Chondrocyte (in vitro differentiated cells): ENCODE measurements at regions not wholly inside any gene's neighbourhood (a gene's known extent, or its start where the extent isn't known, plus 50 kb on each side); places are given as distances from the start of the nearest gene placed in this dataset.
A peak's percentile ranks its signal among the peaks of the same experiment; 100 is the strongest.
"Not testable (repeated sequence)": the region's sequence is repeated elsewhere in the genome, so short reads cannot be mapped to it uniquely, and the experiment has no call there.

ENCODE experiments used
- DNase-seq: peaks from one replicate; pipeline ENCODE4 v3.0.0; 2021; ENCODE audit warnings: mixed read lengths, low spot score
- H3K27ac Mint-ChIP-seq: one replicate; pipeline ENCODE4 v1.8.0; 2021; ENCODE audit warnings: mild to moderate bottlenecking, moderate library complexity, mixed read lengths; ENCODE audit not compliant: unreplicated experiment
- H3K27me3 Mint-ChIP-seq: 2 replicates; pipeline ENCODE4 v1.8.0; 2021; ENCODE audit warnings: low read depth, mixed read lengths
- H3K36me3 Mint-ChIP-seq: 2 replicates; pipeline ENCODE4 v1.8.0; 2021; ENCODE audit warnings: low read depth, mixed read lengths
- H3K4me1 Mint-ChIP-seq: 2 replicates; pipeline ENCODE4 v1.8.0; 2021; ENCODE audit warnings: low read depth, mild to moderate bottlenecking, mixed read lengths
- H3K4me3 Mint-ChIP-seq: one replicate; pipeline ENCODE4 v1.8.0; 2021; ENCODE audit warnings: mild to moderate bottlenecking, moderate library complexity, mixed read lengths; ENCODE audit not compliant: unreplicated experiment
- H3K9me3 Mint-ChIP-seq: 2 replicates; pipeline ENCODE4 v1.8.0; 2021; ENCODE audit warnings: low read depth, mixed read lengths
- CTCF ChIP-seq: fragments of 200-600 bp; sonication (generic); IDR thresholded peaks from 2 replicates; pipeline ENCODE4 v1.5.0; 2021; ENCODE audit warnings: antibody characterized with exemption, mild to moderate bottlenecking, moderate library complexity

- no peak for TF ChIP-seq CTCF
- H3K27me3 Mint-ChIP-seq = peaks cover 19% of the 10 kb centered on the region
- H3K27ac Mint-ChIP-seq = no peak overlapping the region
- no peak overlapping the region for H3K4me3 Mint-ChIP-seq
- peaks cover 8% of the 10 kb centered on the region for H3K4me1 Mint-ChIP-seq
- H3K9me3 Mint-ChIP-seq = no peaks in the 10 kb centered on the region
- no peak for DNase-seq
- no peaks in the 10 kb centered on the region for H3K36me3 Mint-ChIP-seq
Measured at GRCh38 chr9:31393240-31393639, 991.2 kb upstream of the ACO1 start.

- Mint-ChIP-seq H3K9me3 (no peaks in the 10 kb centered on the region), H3K36me3 (no peaks in the 10 kb centered on the region), H3K27ac (no peak overlapping the region), H3K4me1 (peaks cover 8% of the 10 kb centered on the region), H3K27me3 (peaks cover 19% of the 10 kb centered on the region), H3K4me3 (no peak overlapping the region)
- no peak for TF ChIP-seq CTCF
- no peak for DNase-seq
Measured at GRCh38 chr9:31394015-31394473, 990.4 kb upstream of the ACO1 start.

GRCh38 chr9:31412081-31412480 is 972.4 kb upstream of the ACO1 start:
- no peak overlapping the region for H3K27ac Mint-ChIP-seq

GRCh38 chr9:31415164-31415563 is 969.3 kb upstream of the ACO1 start:
- DNase-seq = no peak
- H3K9me3 Mint-ChIP-seq = peaks cover 8% of the 10 kb centered on the region
- H3K27me3 Mint-ChIP-seq = no peaks in the 10 kb centered on the region
- no peaks in the 10 kb centered on the region for H3K36me3 Mint-ChIP-seq
- no peaks in the 10 kb centered on the region for H3K4me1 Mint-ChIP-seq
- H3K4me3 Mint-ChIP-seq = no peak overlapping the region
- no peak for TF ChIP-seq CTCF
- H3K27ac Mint-ChIP-seq = no peak overlapping the region

More at GRCh38 chr9:31412081-31412480, 972.4 kb upstream of the ACO1 start:
- peaks cover 10% of the 10 kb centered on the region for H3K9me3 Mint-ChIP-seq
- DNase-seq = no peak
- H3K4me3 Mint-ChIP-seq = no peak overlapping the region
- TF ChIP-seq CTCF = no peak
- no peaks in the 10 kb centered on the region for H3K4me1 Mint-ChIP-seq
- no peaks in the 10 kb centered on the region for H3K36me3 Mint-ChIP-seq
- H3K27me3 Mint-ChIP-seq = peaks cover 7% of the 10 kb centered on the region

GRCh38 chr9:31418419-31418818 is 966.0 kb upstream of the ACO1 start:
- Mint-ChIP-seq H3K9me3 (peaks cover 3% of the 10 kb centered on the region), H3K4me1 (no peaks in the 10 kb centered on the region), H3K4me3 (no peak overlapping the region), H3K27ac (no peak overlapping the region), H3K27me3 (no peaks in the 10 kb centered on the region), H3K36me3 (no peaks in the 10 kb centered on the region)
- no peak for TF ChIP-seq CTCF
- no peak for DNase-seq

- not testable (repeated sequence) for H3K4me3 Mint-ChIP-seq, DNase-seq, H3K27me3 Mint-ChIP-seq, H3K36me3 Mint-ChIP-seq, H3K9me3 Mint-ChIP-seq
- peaks cover 20% of the 10 kb centered on the region for H3K4me1 Mint-ChIP-seq
- H3K27ac Mint-ChIP-seq = peak overlapping the region; percentile 91
Measured at GRCh38 chr9:31443630-31444457, 940.6 kb upstream of the ACO1 start.
